ENCODE measurements at regions not wholly inside any gene's neighbourhood (a gene's known extent, or its start where the extent isn't known, plus 50 kb on each side); places are given as distances from the start of the nearest gene placed in this dataset.
A peak's percentile ranks its signal among the peaks of the same experiment; 100 is the strongest.
"Not testable (repeated sequence)": the region's sequence is repeated elsewhere in the genome, so short reads cannot be mapped to it uniquely, and the experiment has no call there.

DNA sequence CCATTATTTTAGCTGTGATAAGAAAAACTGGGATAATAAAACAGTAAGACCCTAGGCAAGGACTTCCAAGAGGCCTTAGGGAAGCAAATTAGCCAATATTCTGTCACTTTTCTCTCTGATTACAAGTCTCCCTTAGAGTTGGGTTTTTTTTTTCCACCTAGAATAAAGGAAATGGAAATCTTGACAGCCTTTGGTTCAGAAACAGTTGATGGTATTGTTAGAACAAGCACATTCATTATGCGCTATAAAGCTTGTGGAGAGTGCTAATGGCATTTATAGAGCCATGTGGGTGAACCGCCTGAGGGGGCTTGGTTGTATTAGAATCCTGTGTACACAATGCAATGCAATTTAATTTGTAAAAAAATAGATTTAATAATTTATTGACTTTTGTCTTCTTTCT is 88.9 kb upstream of the OGFRL1 start:
- no peak for DNase-seq (ENCODE audit: low read depth)

DNA sequence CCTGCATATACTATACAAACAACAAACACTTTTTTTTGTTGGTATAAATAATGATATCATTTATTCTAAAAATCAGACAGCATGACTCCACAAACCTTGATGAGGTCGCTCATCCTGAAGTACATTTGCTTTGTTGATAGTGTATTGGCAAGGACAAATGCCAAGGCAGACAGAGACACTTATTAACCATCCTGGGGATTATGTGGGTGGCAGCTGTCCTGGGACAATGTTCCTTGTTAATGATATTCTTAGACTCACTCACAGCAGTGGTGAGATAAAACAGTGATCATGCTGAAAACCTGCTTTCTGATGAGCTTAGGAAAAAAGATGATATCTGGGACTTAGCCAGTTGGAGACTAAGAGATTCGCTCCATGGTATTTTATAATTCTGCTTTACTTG is 85.4 kb upstream of the OGFRL1 start:
- peak; percentile 62 for DNase-seq (ENCODE audit: low read depth)

DNA sequence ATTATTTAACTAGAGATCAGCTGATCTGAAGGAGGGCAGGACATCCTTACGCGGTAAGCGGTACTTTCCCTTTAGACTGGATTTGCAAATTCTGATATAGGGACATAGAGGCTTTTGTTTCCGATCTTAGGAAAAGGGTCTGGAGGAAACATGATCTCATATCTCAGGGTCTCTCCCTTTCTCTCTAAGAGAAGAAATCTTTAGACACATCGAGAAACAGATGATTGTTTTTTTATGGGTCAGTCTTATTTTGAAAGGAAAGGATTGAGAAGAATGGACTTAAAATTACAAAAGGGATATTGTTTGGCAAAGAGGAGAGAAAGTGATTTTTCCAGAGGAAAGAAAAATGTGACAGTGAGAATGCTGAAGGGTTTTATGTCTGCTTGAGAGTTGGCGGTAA is 83.9 kb upstream of the OGFRL1 start:
- DNase-seq (ENCODE audit: low read depth), result no peak

DNA sequence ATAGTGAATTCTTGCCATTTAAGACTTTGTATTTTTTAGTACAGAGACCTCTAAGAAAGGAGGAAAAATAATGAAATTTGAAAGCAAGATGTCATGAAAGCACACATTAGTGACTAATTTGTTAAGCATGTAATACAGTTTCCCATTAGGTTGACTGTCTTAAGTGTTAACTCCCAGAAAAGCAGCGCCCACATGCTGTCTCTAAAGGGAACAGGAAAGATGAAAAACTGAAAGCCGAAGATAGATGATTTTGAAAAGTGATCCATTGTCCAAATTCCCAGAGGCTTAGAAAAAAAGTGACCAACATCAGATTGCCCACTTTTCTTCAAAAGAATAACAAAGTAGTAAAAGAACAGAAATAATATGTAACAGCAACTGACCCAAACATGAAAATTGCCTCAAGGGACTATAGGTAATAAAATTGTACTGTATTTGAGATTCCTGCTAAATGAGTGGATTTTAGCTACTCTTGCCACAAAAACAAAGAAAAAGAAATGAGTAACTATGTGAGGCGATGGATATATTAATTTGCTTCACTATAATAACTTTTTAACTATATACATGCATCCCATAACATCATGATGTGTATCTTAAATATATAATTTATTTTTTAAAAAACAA is 83.2 kb upstream of the OGFRL1 start:
- DNase-seq (ENCODE audit: low read depth), result peak; percentile 69

DNA sequence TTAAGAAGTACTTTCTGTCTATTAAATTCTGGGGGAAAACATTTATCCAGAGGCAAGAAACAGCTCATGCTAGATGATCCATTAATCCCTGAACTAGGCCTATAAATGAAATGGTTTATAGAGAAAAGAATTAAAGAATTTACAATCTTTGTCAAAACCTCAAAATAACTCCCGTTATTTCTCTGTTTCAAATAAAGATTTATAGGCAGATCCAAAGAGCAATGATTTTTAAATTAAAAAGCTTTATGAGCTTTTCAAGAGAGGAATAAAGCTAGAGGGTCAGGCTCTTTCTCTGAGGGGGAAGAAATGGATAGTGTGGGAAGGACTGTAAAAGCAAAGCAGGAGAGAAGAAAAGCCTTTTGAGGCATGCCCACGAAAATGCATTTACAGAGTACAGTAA is 82.5 kb upstream of the OGFRL1 start:
- DNase-seq (ENCODE audit: low read depth), result no peak

DNA sequence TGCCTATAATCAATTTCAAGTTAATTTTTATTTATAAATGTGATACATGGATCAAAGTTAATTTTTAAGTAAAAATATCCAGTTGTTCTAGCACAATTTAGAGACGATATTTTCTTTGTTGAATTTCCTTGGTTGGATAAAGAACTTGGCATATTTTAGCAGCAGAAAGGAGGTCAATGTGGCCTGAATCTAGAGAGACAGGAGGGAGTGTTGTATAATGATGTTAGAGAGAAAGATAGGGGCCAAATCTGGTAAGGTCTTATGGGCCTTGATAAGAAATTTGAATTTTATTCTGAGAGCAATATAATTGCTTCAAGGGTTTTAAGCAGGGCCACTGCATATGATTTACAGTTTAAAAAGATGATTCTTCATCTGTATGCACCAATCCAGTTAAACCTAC is 79.4 kb upstream of the OGFRL1 start:
- DNase-seq (ENCODE audit: low read depth), result no peak

DNA sequence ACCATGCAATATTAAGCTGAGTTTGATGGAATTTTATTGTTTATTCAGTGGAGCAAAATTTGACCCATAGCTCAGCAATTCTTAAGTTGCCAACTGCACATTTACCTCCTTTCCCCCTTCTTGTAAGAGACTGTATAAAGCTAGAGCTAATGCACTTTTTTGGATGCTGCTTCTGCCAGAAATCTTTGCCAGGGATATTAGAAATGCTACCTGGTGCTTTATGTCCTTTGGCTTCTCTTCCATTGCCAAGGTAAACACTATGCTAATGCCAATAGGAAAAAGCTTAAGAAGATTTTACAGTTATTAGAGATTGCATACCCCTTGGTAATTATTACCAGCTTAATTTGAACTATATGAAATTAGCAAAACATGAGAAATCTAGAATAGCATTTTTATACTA is 79.0 kb upstream of the OGFRL1 start:
- DNase-seq (ENCODE audit: low read depth), result no peak

DNA sequence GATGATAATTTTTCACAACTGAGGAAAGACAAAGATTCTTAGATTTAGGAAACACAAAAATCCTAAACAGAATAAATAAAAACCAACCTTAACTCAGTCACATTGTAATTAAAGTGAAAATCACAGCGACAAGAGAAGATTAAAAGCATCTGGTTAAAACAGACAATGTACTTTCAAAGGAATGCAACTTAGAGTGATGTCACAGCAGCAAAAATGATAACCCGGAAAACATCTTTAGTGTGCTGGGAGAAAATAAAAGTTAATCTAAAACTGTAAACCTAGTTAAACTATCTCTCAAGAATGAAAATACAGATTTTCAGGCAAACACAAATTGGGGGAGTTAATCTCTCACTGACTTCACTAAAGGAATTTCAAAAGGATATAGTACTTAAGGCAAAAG is 76.8 kb upstream of the OGFRL1 start:
- DNase-seq (ENCODE audit: low read depth), result no peak

DNA sequence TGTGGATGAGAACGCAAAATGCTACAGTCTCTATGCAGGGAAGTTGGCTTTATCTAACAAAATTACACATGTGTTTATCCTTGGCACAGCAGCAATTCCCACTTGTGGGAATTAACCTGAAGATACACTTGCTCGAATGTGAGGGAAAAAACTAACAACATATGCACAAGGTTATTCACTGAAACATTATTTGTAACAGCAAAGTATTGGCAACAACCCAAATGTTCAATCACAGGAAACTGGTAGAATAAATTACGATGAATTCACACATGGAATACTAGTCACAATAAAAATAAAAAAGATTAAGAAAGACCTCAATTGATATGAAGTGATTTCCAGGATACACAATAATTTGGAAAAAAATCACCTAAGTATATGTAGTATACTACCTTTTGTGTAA is 68.1 kb upstream of the OGFRL1 start:
- no peak for DNase-seq (ENCODE audit: low read depth)

DNA sequence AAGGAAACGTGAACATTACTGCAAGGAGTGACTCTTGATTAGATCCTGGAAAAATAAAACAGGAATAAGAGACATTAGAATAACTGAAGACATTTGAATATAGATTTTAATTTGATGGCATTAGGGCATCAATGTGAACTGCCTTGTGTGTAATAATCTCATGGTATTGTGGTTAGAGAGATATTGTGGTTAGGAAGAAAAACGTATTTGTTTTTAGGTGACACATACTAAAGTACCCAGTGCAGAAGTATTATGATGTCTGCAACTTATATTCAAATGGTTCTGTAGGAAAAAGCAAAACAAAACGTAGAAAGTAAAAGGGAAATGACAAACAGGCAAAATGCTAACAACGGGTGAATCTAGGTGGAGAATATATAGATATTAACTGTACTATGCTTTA is 65.9 kb upstream of the OGFRL1 start:
- no peak for DNase-seq (ENCODE audit: low read depth)

DNA sequence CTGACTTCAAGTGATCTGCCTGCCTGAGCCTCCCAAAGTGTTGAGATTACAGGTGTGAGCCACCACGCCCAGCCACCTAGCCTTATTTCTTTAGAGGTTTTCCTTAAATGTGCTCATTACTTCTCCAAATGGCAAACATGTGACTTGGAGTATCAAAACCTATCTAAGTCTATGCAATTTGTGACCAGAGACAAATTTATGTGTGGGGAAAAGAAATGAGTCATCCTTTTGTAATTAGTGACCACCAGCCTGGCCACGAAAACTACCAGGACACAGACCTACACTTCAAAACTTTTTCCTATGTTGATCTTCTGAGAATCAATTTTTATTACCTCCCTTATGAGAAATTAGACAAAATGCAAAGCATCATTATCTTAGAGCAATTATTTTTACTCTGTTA is 64.6 kb upstream of the OGFRL1 start:
- DNase-seq (ENCODE audit: low read depth), result peak; percentile 48

DNA sequence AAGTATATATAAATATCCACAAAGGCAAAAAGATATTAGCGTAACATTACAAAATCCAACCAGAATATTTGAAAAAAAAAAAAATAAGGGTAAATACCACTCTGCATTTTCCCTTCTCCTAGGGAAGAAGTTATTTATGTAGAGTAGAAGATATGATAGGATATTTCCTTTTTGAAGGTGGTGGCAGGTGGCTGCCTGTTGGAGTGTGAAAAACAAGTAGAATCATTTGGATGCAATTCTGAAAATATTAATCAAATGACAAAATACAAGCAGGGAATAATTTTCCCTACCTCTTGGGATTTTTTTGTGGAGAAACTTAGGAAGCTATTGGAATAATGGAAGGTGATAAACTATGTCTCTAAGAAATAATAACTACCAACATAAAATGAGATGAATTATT is 62.5 kb upstream of the OGFRL1 start:
- no peak for DNase-seq (ENCODE audit: low read depth)

DNA sequence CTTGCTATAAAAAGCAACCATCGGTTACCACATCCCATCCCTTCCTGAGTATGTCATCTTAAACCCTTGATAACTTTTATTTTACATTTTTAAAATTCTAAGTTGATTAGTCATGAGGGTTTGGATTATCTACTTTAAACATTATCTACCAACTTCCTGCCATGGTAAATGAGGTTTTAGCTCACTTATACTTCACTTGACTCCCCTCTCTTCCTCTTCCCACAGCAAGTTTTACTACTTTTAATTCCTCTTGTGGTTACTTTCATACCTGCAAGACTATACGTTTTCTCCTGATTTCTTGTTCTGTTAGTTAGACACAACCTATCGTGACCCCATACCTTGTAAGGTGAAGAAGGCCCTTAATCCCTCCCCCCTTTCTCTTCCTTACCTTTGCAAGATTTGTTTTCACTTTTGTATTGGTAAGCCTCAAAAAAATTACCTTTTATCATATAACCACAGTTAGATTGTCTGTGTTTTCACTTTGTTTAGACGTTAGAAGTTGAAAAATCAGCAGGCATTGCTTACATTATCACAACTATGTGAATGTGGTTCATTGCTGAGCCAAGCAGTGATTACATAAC is 60.1 kb upstream of the OGFRL1 start:
- peak; percentile 38 for DNase-seq (ENCODE audit: low read depth)

DNA sequence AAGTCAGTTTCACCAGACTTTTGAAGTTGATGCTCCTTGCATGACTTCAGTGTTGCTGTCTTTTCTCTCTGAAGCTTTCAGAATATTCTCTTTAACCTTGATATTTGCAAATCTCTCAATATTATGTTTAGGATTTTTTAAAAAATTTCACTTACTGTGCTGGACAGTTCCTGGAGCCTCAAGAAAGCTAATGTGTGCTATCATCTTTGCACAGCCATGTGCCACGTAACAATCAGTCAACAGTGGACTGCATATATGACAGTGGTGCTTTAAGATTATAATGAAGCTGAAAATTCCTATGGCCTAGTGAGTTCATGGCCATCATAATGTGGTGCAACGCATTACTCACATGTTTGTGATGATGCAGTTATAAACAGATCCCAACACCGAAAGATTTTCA is 59.1 kb upstream of the OGFRL1 start:
- no peak for DNase-seq (ENCODE audit: low read depth)

DNA sequence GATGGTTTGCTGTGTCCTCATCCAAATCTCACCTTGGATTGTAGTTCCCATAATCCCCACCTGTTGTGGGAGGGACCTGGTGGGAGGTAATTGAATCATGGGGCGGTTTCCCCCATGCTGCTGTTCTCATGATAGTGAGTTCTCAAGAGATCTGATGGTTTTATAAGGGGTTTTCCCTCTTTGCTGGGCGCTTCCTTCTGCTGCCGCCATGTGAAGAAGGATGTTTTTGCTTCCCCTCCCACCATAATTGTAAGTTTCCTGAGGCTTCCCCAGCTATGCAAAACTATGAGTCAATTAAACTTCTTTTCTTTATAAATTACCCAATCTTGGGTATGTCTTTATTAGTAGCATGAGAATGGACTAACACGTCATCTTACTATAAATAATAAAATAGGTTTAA is 55.7 kb upstream of the OGFRL1 start:
- DNase-seq (ENCODE audit: low read depth), result not testable (repeated sequence)

DNA sequence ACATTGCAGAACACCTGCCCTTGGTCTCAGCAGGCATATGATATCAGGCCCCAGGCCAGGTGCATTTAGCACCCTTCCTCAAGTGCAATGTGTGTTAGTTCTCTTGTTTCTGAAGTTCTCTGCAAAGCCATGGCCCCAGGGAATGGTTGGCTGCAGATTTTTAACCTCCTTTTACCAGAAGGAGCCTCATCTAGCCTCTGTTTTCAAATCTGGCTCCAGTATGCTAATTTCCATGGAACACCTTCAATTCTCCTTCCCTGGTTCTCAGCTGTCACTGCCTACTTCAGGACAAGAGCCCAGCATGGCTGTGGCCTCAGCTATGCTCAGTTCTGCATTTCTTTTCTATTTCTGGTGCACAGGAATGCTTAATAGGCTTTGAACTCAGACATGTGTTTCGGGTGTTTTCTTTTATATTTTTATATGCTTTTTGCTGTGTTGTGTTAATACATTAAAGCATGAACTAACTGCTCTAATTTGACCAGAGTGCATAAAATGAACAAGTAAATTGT is 51.6 kb upstream of the OGFRL1 start:
- no peak for DNase-seq (ENCODE audit: low read depth)

DNA sequence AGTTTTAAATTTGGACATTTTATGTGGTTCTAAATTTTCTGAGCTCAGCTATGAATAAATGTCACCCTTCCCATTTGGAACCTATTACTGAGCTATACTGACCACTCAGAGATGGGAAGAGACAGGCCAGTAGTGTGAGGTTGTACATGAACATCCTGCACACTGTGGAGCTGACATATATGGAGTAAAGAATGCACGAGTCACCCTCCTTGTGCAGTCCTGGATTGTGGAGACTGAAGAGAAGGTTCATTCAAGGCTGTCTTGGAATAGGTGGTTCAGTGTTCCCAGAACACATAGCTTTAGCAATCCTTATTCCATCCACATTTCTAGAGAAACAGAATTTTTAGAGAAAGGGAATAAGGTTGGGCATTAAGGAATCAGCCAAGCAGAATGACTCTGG is 50.3 kb upstream of the OGFRL1 start:
- DNase-seq (ENCODE audit: low read depth), result peak; percentile 81

Data from renal cortical epithelial cell (primary cell).